ENCODE measurements at regions not wholly inside any gene's neighbourhood (a gene's known extent, or its start where the extent isn't known, plus 50 kb on each side); places are given as distances from the start of the nearest gene placed in this dataset.
"Not testable (repeated sequence)": the region's sequence is repeated elsewhere in the genome, so short reads cannot be mapped to it uniquely, and the experiment has no call there.

- not testable (repeated sequence) for TF ChIP-seq EP300 (IDR thresholded peaks at IDR 0.05; ENCODE audit: low read depth); POLR2A (IDR thresholded peaks at IDR 0.05); CTCF (IDR thresholded peaks at IDR 0.05); POLR2AphosphoS5 (IDR thresholded peaks at IDR 0.05)
Observed at GRCh38 chr2:87128761-87129553, 107.3 kb upstream of the PLGLB1 start.
